A549 (cell line): ENCODE measurements at regions not wholly inside any gene's neighbourhood (a gene's known extent, or its start where the extent isn't known, plus 50 kb on each side); places are given as distances from the start of the nearest gene placed in this dataset.

Source experiments
- CBX2 ChIP-seq: fragments of 200-600 bp; sonication (generic); IDR thresholded peaks from 2 replicates; pipeline ENCODE4 v1.6.1; 2016; ENCODE audit warnings: low read depth, mild to moderate bottlenecking, borderline replicate concordance
- CBX8 ChIP-seq: fragments of 200-600 bp; sonication (generic); IDR thresholded peaks from 2 replicates; pipeline ENCODE4 v1.6.1; 2016
- CTCF ChIP-seq: fragments of >200 bp; sonication (Bioruptor Twin); formaldehyde crosslinking; IDR thresholded peaks from 3 replicates; pipeline ENCODE4 v1.5.1; 2016
- ESRRA ChIP-seq: fragments of 150-350 bp; IDR thresholded peaks from 2 replicates; pipeline ENCODE4 v1.6.1; 2014; ENCODE audit warnings: mild to moderate bottlenecking, low read length, borderline replicate concordance
- MAX ChIP-seq: IDR thresholded peaks from 2 replicates; pipeline ENCODE4 v1.6.1; 2012
- POLR2A ChIP-seq: IDR thresholded peaks from 2 replicates; pipeline ENCODE4 v1.6.1; 2012; ENCODE audit warnings: mild to moderate bottlenecking, low read length
- RAD21 ChIP-seq, 2 experiments: fragments of >200 bp in 1 of 2; sonication (Bioruptor Twin) in 1 of 2; formaldehyde crosslinking in 1 of 2; IDR thresholded peaks in 1 of 2; conservative IDR thresholded peaks in 1 of 2; 2 replicates in 1 of 2; 3 replicates in 1 of 2; pipeline ENCODE4 v1.6.1; 2012 to 2018; ENCODE audit warnings: inconsistent platforms in 1 of 2
- RCOR1 ChIP-seq: fragments of 150-350 bp; IDR thresholded peaks from 2 replicates; pipeline ENCODE4 v1.6.1; 2014; ENCODE audit warnings: antibody characterized with exemption, low read length, low read depth
- RFX5 ChIP-seq: fragments of 450-650 bp; IDR thresholded peaks from 2 replicates; pipeline ENCODE4 v1.7.1; 2014; ENCODE audit warnings: antibody characterized with exemption, mild to moderate bottlenecking, moderate library complexity

- TF ChIP-seq MAX (no peak), CTCF (no peak), RAD21 (conservative IDR thresholded peaks at IDR 0.05 in 1 of 2, IDR thresholded peaks at IDR 0.05 in 1 of 2) (no peak), CBX8 (no peak), POLR2A (no peak), RFX5 (no peak), CBX2 (no peak), RCOR1 (no peak), ESRRA (no peak)
Observed at GRCh38 chr9:81387360-81388106, 301.8 kb downstream of the TLE1 start.
